ENCODE measurements at regions not wholly inside any gene's neighbourhood (a gene's known extent, or its start where the extent isn't known, plus 50 kb on each side); places are given as distances from the start of the nearest gene placed in this dataset.

GRCh38 chr7:114229246-114229645 is 185.4 kb upstream of the FOXP2 start:
- Mint-ChIP-seq H3K36me3 (ENCODE audit: insufficient read depth in 1 of 3, low read depth in 3 of 3) (no peaks in the 10 kb centered on the region), H3K9me3 (no peaks in the 10 kb centered on the region), H3K4me3 (no peak overlapping the region), H3K27me3 (ENCODE audit: low read depth) (peaks cover 2% of the 10 kb centered on the region; the same call in 1 of the 2 replicates), H3K27ac (no peak overlapping the region), H3K4me1 (no peaks in the 10 kb centered on the region)
- Histone ChIP-seq H3K9me3 (ENCODE audit: control insufficient read depth, low read depth, low read length) (no peaks in the 10 kb centered on the region), H3K79me2 (ENCODE audit: insufficient read depth, low read length) (no peaks in the 10 kb centered on the region), H3K14ac (ENCODE audit: insufficient read depth, low read length) (no peak overlapping the region), H3K9ac (ENCODE audit: extremely low read depth, insufficient read length, low read length) (no peak overlapping the region), H3K4ac (ENCODE audit: low read depth, low read length) (no peak overlapping the region), H2BK15ac (ENCODE audit: low read depth, low read length) (no peak overlapping the region), H3K4me2 (ENCODE audit: insufficient read depth, insufficient read length, low read length) (no peak overlapping the region), H4K20me1 (ENCODE audit: control insufficient read depth, insufficient read depth, insufficient read length) (no peaks in the 10 kb centered on the region), H3K4me1 (ENCODE audit: insufficient read depth, low read length) (no peaks in the 10 kb centered on the region), H4K5ac (ENCODE audit: insufficient read length, low read depth, low read length) (no peak overlapping the region), H2AFZ (ENCODE audit: low read length) (no peak overlapping the region), H2AK5ac (ENCODE audit: insufficient read length, low read length) (no peak overlapping the region), H3K56ac (ENCODE audit: insufficient read length, low read depth, low read length) (no peak overlapping the region), H2BK120ac (ENCODE audit: low read depth, low read length, poor library complexity, severe bottlenecking) (no peak overlapping the region), H3K23me2 (ENCODE audit: insufficient read length, low read depth, low read length, poor library complexity, severe bottlenecking) (no peaks in the 10 kb centered on the region), H4K8ac (replicated peaks; ENCODE audit: insufficient read length, low read depth, low read length) (no peak overlapping the region), H2BK20ac (ENCODE audit: low read depth, low read length, poor library complexity, severe bottlenecking) (no peak overlapping the region), H3T11ph (ENCODE audit: low read length) (no peak overlapping the region), H2BK5ac (ENCODE audit: insufficient read length, low read length) (no peak overlapping the region), H3K23ac (ENCODE audit: insufficient read length, low read depth, low read length) (no peak overlapping the region), H2BK12ac (ENCODE audit: insufficient read length, low read depth, low read length) (no peak overlapping the region), H3K79me1 (ENCODE audit: insufficient read depth, low read depth, low read length, poor library complexity, severe bottlenecking) (no peaks in the 10 kb centered on the region), H4K91ac (ENCODE audit: insufficient read length, low read depth, low read length) (no peak overlapping the region), H3K27ac (ENCODE audit: insufficient read length, low read depth, low read length) (no peak overlapping the region), H3K18ac (ENCODE audit: insufficient read length, low read depth, low read length) (no peak overlapping the region), H3K27me3 (ENCODE audit: insufficient read depth, low read length) (no peaks in the 10 kb centered on the region)
- no peak for DNase-seq
- WGBS (ENCODE audit: extremely low coverage, insufficient read length, low lambda C conversion rate) = no CpG with 5 or more reads among the region's 1 CpG
- TF ChIP-seq CTCF (conservative IDR thresholded peaks at IDR 0.05) = no peak
